HG03045 (cell line): ENCODE measurements at regions not wholly inside any gene's neighbourhood (a gene's known extent, or its start where the extent isn't known, plus 50 kb on each side); places are given as distances from the start of the nearest gene placed in this dataset.

Experiments
- ATAC-seq: cut with Tn5 transposase; IDR thresholded peaks from one replicate; pipeline ENCODE4 v1.9.1; 2021; ENCODE audit warnings: mild to moderate bottlenecking, moderate library complexity; ENCODE audit not compliant: unreplicated experiment

DNA sequence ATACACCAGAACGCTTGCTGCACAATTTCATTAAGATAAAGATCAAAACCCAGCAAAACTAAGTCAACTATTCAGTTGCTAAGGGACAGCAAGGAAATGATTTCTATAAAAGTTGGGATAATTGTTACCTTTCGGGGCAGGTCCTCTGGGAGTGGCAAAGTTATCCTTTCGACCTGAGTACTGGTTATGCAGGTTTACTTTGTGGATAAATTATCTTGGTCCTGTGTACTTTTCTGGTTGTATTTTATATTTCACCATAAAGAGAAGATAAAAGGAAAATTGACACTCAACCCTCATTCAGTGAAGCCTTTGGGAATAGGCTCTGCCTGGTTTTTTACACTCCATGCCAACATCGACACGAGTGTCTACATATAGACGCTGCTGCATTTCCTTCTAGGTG, 146.5 kb downstream of the SYK start:
- no peak for ATAC-seq

DNA sequence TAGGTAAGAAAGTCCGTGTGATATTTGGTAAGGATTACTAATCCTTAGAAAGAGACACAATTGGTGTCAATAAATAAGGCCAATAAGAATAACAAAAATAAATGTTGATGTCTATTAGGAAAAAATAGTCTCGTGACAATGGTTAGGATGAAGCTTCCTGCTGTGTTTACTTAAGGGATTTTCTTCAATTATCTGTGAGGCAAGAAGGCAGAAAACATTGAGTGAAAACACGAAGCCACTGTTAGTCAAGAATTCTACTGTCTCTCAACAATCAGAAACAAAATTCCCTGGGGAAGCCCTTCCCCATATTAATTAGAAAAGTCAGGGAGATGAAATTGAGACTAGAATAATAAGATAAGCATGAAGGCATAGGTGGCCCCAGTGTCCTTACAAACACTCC, 149.0 kb downstream of the SYK start:
- no peak for ATAC-seq

- no peak for ATAC-seq
Measured at GRCh38 chr9:90953200-90953599, 151.6 kb downstream of the SYK start.

- ATAC-seq: no peak
Measured at GRCh38 chr9:90953805-90954204, 152.2 kb downstream of the SYK start.

- ATAC-seq: no peak
Measured at GRCh38 chr9:90956026-90956810, 154.6 kb downstream of the SYK start.

DNA sequence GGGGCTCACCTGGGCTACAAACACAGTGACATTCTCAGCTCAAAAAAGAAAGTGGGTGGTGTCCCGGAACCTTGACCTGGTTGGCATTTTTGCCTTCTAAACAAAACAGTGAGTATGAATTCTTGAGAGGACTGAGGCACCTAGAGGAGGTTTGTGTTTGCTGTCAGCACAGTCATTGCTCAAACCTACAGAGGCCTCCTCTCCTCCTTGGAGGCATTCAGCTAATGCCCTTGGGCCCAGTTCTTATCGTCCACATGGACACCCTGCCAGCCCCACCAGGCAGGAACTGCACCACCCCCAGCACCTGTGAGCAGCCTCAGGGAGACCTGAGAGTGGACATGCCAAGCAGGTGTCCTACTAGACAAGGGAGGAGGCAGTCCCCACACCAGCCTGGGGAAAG, 156.7 kb downstream of the SYK start:
- ATAC-seq: no peak

DNA sequence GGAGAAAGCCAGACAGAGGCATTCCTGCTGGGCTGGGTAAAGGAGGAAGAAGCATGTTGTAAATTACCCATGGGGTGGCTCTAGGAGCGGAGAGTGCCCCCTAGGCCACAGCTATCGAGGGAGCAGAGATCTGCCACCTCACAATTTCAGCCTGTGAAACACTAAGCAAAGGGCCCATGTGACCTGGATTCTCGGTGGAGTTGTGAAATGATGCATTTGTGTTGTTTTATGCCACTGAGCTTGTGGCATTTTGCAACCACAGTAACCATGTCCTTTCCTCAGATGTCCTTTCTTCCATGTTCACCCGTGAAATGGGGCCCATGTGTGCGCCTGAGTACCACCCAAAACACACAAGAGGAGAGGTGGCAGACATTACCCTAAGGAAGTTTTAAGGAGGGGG, 159.3 kb downstream of the SYK start:
- ATAC-seq: no peak

DNA sequence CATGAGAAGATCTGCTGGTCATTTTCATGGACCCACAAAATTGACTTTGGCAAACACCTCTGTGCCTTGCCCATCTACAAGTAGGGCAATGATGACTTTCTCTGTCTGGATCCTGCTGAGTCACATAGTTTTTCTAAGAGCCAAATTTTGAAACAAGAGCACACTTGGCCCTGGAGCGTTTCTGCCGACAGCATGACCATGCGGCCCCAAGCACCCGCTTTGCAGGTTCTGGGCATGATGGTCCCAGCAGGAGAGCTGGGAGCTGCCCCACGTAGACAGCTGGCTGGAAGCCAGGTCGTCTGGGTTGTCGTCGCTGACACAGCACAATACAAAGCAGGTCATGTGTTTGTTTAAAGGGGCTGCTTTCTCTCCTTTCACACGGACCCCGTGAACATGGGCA, 159.8 kb downstream of the SYK start:
- no peak for ATAC-seq

- ATAC-seq: no peak
Measured at GRCh38 chr9:90964101-90965020, 162.7 kb downstream of the SYK start.

- ATAC-seq: no peak
Measured at GRCh38 chr9:90965226-90966030, 163.8 kb downstream of the SYK start.

DNA sequence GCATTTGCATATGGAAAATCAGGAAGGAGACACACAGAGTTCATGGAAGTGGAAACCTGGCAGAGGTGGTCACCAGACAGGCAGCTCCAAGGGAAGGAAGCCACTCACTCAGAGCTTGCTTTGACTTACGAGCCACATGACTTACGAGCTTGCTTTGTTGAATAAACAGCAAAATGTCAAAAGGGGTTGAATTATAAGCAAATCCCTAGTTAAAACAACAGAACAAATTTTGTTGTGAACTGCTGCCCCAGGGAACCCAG, 164.3 kb downstream of the SYK start:
- ATAC-seq: no peak

GRCh38 chr9:90966480-90967144, 165.0 kb downstream of the SYK start:
- no peak for ATAC-seq

DNA sequence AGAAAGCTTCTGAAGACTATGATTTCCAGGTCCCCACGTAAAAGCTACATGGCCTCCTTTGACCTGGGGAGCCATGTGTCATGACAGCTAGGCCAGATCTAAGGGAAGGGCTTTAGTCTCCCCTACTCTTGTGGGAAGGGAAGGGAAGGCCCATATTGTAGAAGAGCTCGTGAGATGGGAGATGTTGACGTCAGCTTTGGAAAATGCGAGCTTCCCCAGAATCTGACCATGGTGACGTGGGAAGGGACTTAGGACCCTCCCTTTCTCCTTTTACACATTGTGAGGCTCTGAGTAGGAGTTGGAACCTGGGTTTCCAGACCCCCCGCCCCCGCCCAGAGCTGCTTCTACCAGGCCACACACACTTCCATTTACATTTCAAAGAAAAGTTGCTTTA, 165.5 kb downstream of the SYK start:
- ATAC-seq: no peak

DNA sequence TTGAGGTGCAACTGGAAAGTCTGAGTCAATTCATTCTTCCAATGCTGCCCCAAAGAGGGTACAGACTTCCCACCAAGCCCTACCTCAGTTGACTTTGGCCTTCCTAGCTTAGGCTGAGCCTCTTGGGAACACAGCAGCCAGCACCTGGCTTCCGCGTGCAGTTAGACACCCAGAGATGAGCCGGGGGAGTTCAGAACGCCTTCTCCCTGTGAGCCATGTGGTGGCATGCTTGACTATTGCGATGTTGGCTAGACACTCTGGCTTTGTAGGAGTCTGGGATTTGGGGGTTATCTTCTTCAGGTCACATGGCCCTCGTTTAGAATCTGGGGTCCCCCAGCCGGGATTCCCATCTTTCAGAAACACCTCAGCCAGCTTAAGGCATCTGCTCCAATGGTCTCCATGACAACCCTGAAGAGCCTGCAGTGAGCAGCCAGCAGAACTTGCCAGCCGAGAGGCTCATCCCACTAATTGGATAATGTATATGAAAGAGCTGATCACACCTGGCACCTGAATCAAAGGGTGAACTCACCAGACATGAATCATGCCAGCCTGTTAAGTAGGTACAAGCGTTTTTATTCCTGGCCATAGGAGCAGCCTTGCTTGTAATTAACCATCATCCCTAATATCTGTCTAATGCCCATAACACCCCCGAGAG, 167.5 kb downstream of the SYK start:
- no peak for ATAC-seq

DNA sequence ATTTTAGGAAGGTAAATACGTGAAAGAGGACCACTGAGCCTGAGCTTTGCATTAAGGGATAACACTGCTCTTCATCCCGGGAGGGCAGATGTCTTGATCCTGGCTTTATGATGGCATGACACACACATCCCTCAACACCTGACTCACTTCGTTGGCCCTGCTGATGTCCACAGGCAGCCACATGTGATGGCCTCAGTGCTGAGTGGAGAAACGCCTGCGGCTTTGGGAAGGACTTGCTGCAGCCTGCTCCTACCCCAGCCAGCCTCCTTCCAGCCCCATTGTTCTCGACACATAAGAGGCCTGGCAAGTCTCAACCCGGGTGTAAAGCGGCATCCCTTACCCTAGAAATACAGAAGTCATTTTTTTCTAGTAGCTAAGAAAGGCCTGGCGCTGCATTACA, 169.0 kb downstream of the SYK start:
- no peak for ATAC-seq

DNA sequence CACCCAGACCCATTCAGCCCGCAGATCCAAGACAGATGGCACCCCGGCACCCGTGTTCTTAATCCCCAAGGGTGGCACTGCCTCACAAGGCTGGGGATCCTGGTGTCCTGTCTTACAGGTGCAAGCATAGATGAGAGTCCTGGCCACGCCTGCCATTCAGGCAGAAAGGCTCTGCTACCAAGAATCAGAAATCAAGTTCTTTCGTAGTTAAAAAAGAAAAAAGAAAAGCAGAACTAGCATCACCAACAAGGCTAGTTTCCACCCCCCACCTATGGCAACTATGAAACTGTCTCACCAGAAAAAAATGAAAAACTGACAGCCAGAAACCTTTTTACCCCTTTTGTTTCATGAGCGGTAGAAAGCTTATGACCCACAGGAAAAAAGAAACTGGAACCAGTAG, 170.4 kb downstream of the SYK start:
- ATAC-seq: peak; percentile 28

DNA sequence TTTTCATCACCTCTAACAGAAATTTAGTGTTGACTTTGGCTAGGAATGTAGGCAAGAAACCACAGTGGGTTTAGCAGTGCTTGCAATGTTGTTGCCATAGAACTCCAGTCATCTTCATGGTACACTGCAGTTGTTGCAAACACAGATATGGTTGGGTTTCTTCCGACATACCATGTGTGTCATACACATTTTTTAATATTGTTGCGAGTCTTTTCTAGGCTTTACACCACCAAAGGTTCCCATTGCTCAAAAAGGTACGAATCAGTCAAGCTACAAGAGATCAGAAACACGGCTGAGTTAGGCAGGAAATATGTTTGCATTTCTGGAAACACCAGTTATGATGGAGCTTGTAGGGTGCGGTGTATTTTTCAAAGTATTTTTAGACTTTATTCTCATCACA, 172.4 kb downstream of the SYK start:
- no peak for ATAC-seq

GRCh38 chr9:90974643-90975245, 173.1 kb downstream of the SYK start:
- no peak for ATAC-seq

- no peak for ATAC-seq
Measured at GRCh38 chr9:90975781-90976538, 174.3 kb downstream of the SYK start.
